ENCODE measurements at regions not wholly inside any gene's neighbourhood (a gene's known extent, or its start where the extent isn't known, plus 50 kb on each side); places are given as distances from the start of the nearest gene placed in this dataset.
"Not testable (repeated sequence)": the region's sequence is repeated elsewhere in the genome, so short reads cannot be mapped to it uniquely, and the experiment has no call there.

GRCh38 chr7:94174956-94175355 lies 170.8 kb upstream of the BET1 start:
- no peak for DNase-seq (ENCODE audit: low spot score)

GRCh38 chr7:94176694-94177200 lies 172.6 kb upstream of the BET1 start:
- DNase-seq (ENCODE audit: low spot score) = no peak

- DNase-seq (ENCODE audit: low spot score) = no peak
These were observed 173.3 kb upstream of the BET1 start for GRCh38 chr7:94177441-94177840.

GRCh38 chr7:94178230-94178629 lies 174.1 kb upstream of the BET1 start:
- DNase-seq (ENCODE audit: low spot score) = no peak

GRCh38 chr7:94179466-94179865 lies 175.3 kb upstream of the BET1 start:
- DNase-seq (ENCODE audit: low spot score) = no peak

GRCh38 chr7:94182066-94182465 lies 177.9 kb upstream of the BET1 start:
- no peak for DNase-seq (ENCODE audit: low spot score)

GRCh38 chr7:94182721-94183120 lies 178.6 kb upstream of the BET1 start:
- no peak for DNase-seq (ENCODE audit: low spot score)

- no peak for DNase-seq (ENCODE audit: low spot score)
These were observed 179.2 kb upstream of the BET1 start for GRCh38 chr7:94183289-94183749.

- DNase-seq (ENCODE audit: low spot score) = no peak
These were observed 179.7 kb upstream of the BET1 start for GRCh38 chr7:94183891-94184290.

GRCh38 chr7:94188350-94188749 lies 184.2 kb upstream of the BET1 start:
- DNase-seq (ENCODE audit: low spot score) = no peak

GRCh38 chr7:94190599-94191061 lies 186.5 kb upstream of the BET1 start:
- no peak for DNase-seq (ENCODE audit: low spot score)

- DNase-seq (ENCODE audit: low spot score) = not testable (repeated sequence)
These were observed 190.3 kb upstream of the BET1 start for GRCh38 chr7:94194426-94194825.

GRCh38 chr7:94195201-94195600 lies 191.0 kb upstream of the BET1 start:
- no peak for DNase-seq (ENCODE audit: low spot score)

GRCh38 chr7:94195813-94196212 lies 191.7 kb upstream of the BET1 start:
- DNase-seq (ENCODE audit: low spot score) = no peak

- no peak for DNase-seq (ENCODE audit: low spot score)
These were observed 189.2 kb upstream of the COL1A2 start for GRCh38 chr7:94205529-94205928.

GRCh38 chr7:94206295-94206694 lies 188.4 kb upstream of the COL1A2 start:
- no peak for DNase-seq (ENCODE audit: low spot score)

- no peak for DNase-seq (ENCODE audit: low spot score)
These were observed 182.5 kb upstream of the COL1A2 start for GRCh38 chr7:94212160-94212559.

GRCh38 chr7:94216944-94217461 lies 177.7 kb upstream of the COL1A2 start:
- no peak for DNase-seq (ENCODE audit: low spot score)

- DNase-seq (ENCODE audit: low spot score) = no peak
These were observed 176.9 kb upstream of the COL1A2 start for GRCh38 chr7:94217766-94218165.

GRCh38 chr7:94222516-94222915 lies 172.2 kb upstream of the COL1A2 start:
- no peak for DNase-seq (ENCODE audit: low spot score)

- DNase-seq (ENCODE audit: low spot score) = peak; percentile 0
These were observed 171.2 kb upstream of the COL1A2 start for GRCh38 chr7:94223375-94224084.

- DNase-seq (ENCODE audit: low spot score) = no peak
These were observed 166.5 kb upstream of the COL1A2 start for GRCh38 chr7:94228223-94228622.

- no peak for DNase-seq (ENCODE audit: low spot score)
These were observed 166.0 kb upstream of the COL1A2 start for GRCh38 chr7:94228678-94229077.

- no peak for DNase-seq (ENCODE audit: low spot score)
These were observed 163.4 kb upstream of the COL1A2 start for GRCh38 chr7:94231305-94231704.

Measured in globus pallidus (tissue), 1 donor.